ENCODE measurements at regions not wholly inside any gene's neighbourhood (a gene's known extent, or its start where the extent isn't known, plus 50 kb on each side); places are given as distances from the start of the nearest gene placed in this dataset.

DNA sequence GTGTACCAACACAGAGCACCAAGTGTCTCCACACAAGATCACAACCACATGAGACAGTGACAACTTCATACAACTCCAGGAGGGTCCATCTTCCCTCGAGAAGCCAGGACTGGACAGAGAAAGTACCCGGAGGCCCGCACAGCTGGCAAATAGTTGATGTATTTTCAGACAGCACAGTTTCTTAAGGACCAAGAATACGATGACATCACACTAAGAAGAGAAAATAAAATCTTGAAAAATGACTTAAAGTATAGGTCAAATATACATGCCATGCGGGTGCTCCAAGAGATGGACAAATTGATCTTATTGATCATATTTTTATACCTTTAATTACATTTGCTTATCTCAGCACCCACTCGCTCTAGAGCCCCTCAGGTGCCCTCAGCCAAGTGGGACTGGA is 145.5 kb downstream of the RNASET2 start:
- H2AFZ ChIP-seq (ENCODE audit: insufficient read depth, low read depth, low read length, poor library complexity, severe bottlenecking) = no peak overlapping the region
- H3K4me3 Mint-ChIP-seq = no peak overlapping the region
- no peak overlapping the region for H3K27ac Mint-ChIP-seq
- H3K9me3 Mint-ChIP-seq = peaks cover 12 to 26% (median 23%) of the 10 kb centered on the region in 7 donors
- H3K36me3 Mint-ChIP-seq = peaks cover 0 to 2% of the 10 kb centered on the region in 2 donors
- H3K9me3 ChIP-seq (replicated peaks in 1 of 2; ENCODE audit: control insufficient read depth in 1 of 2, insufficient read depth in 1 of 2, low read length in 2 of 2) = peaks cover 14 to 24% of the 10 kb centered on the region in 2 donors
- DNase-seq = no peak
- no peak overlapping the region for H3K9ac ChIP-seq (ENCODE audit: insufficient read depth, low read length, poor library complexity, severe bottlenecking)
- no peak overlapping the region for H3K27ac ChIP-seq (ENCODE audit: low read depth in 1 of 2, low read length in 2 of 2)
- H3K27me3 Mint-ChIP-seq (ENCODE audit: low read depth in 3 of 3) = peaks cover 4 to 9% (median 4%) of the 10 kb centered on the region in 3 donors
- no peaks in the 10 kb centered on the region for H3K4me1 Mint-ChIP-seq
- 94% methylated on average over 3 of the region's 6 CpGs for WGBS (ENCODE audit: insufficient coverage)
- intact Hi-C loops (cut with micrococcal nuclease) = no loop called here
- H3K4me2 ChIP-seq (replicated peaks; ENCODE audit: extremely low read depth, low read length, poor library complexity, severe bottlenecking) = no peak overlapping the region
- H3K4me1 ChIP-seq (ENCODE audit: control insufficient read depth in 1 of 2, insufficient read depth in 2 of 2, low read length in 2 of 2) = no peaks in the 10 kb centered on the region
- H3K4me3 ChIP-seq (replicated peaks in 1 of 3; ENCODE audit: low read depth in 2 of 3, low read length in 3 of 3) = no peak overlapping the region
- no peaks in the 10 kb centered on the region for H3K36me3 ChIP-seq (replicated peaks in 1 of 2; ENCODE audit: control insufficient read depth in 1 of 2, insufficient read depth in 2 of 2, low read length in 2 of 2)
- H4K20me1 ChIP-seq (ENCODE audit: insufficient read depth, low read length) = no peaks in the 10 kb centered on the region
- no peaks in the 10 kb centered on the region for H3K79me2 ChIP-seq (ENCODE audit: insufficient read depth, low read length)
- no peak for TF ChIP-seq CTCF (IDR thresholded peaks at IDR 0.05)
- H3K27me3 ChIP-seq (ENCODE audit: control insufficient read depth in 2 of 2, insufficient read depth in 2 of 2, low read length in 2 of 2) = no peaks in the 10 kb centered on the region

DNA sequence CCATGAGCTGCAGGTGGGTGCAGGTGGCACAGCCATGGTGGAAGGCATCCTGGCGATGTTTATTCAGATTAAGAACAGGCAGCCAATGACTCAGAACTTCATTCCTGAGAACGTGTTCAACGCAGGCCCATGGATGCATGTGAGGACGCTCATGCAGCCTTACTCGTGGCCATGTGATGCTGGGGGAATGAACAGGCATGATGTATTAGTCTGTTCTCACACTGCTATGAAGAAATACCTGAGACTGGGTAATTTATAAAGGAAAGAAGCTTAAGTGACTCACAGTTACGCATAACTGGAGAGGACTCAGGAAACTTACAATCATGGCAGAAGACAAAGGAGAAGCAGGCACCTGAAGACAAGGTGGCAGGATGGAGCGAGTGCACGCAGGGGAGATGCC is 146.6 kb downstream of the RNASET2 start:
- no peak overlapping the region for H3K4me3 Mint-ChIP-seq

More for the DNA sequence above, 146.6 kb downstream of the RNASET2 start:
- peaks cover 4 to 9% (median 6%) of the 10 kb centered on the region in 3 donors for H3K27me3 Mint-ChIP-seq (ENCODE audit: low read depth in 3 of 3)
- intact Hi-C loops (cut with micrococcal nuclease) = no loop called here
- H3K27ac Mint-ChIP-seq = no peak overlapping the region
- TF ChIP-seq CTCF (IDR thresholded peaks at IDR 0.05) = no peak
- no peaks in the 10 kb centered on the region for H3K4me1 Mint-ChIP-seq
- H3K36me3 Mint-ChIP-seq = peaks cover 0 to 2% of the 10 kb centered on the region in 2 donors
- WGBS (ENCODE audit: insufficient coverage) = 92% methylated on average over 8 of the region's 8 CpGs
- no peak overlapping the region for H3K4me3 ChIP-seq (replicated peaks in 1 of 3; ENCODE audit: low read depth in 2 of 3, low read length in 3 of 3)
- H3K27ac ChIP-seq (ENCODE audit: low read depth in 1 of 2, low read length in 2 of 2) = no peak overlapping the region
- peaks cover 19 to 37% (median 34%) of the 10 kb centered on the region in 7 donors for H3K9me3 Mint-ChIP-seq
- no peaks in the 10 kb centered on the region for H4K20me1 ChIP-seq (ENCODE audit: insufficient read depth, low read length)
- no peak overlapping the region for H3K4me2 ChIP-seq (replicated peaks; ENCODE audit: extremely low read depth, low read length, poor library complexity, severe bottlenecking)
- peaks cover 20 to 34% of the 10 kb centered on the region in 2 donors for H3K9me3 ChIP-seq (replicated peaks in 1 of 2; ENCODE audit: control insufficient read depth in 1 of 2, insufficient read depth in 1 of 2, low read length in 2 of 2)
- no peaks in the 10 kb centered on the region for H3K36me3 ChIP-seq (replicated peaks in 1 of 2; ENCODE audit: control insufficient read depth in 1 of 2, insufficient read depth in 2 of 2, low read length in 2 of 2)
- H3K79me2 ChIP-seq (ENCODE audit: insufficient read depth, low read length) = no peaks in the 10 kb centered on the region
- no peaks in the 10 kb centered on the region for H3K27me3 ChIP-seq (ENCODE audit: control insufficient read depth in 2 of 2, insufficient read depth in 2 of 2, low read length in 2 of 2)
- H3K9ac ChIP-seq (ENCODE audit: insufficient read depth, low read length, poor library complexity, severe bottlenecking) = no peak overlapping the region
- H3K4me1 ChIP-seq (ENCODE audit: control insufficient read depth in 1 of 2, insufficient read depth in 2 of 2, low read length in 2 of 2) = no peaks in the 10 kb centered on the region
- no peak overlapping the region for H2AFZ ChIP-seq (ENCODE audit: insufficient read depth, low read depth, low read length, poor library complexity, severe bottlenecking)
- DNase-seq = no peak
